GM12878 (cell line): ENCODE measurements at regions not wholly inside any gene's neighbourhood (a gene's known extent, or its start where the extent isn't known, plus 50 kb on each side); places are given as distances from the start of the nearest gene placed in this dataset.

Experiments used
- BACH1 ChIP-seq: fragments of 450-650 bp; IDR thresholded peaks from 2 replicates; pipeline ENCODE4 v1.6.1; 2017; ENCODE audit warnings: mild to moderate bottlenecking, borderline replicate concordance
- EZH2 ChIP-seq: IDR thresholded peaks from 2 replicates; pipeline ENCODE4 v1.6.1; 2012; ENCODE audit warnings: low read depth, mild to moderate bottlenecking, control low read depth, inconsistent platforms, low read length, borderline replicate concordance; ENCODE audit not compliant: control insufficient read depth
- JUND ChIP-seq: IDR thresholded peaks from 2 replicates; pipeline ENCODE4 v1.6.1; 2012; ENCODE audit warnings: low read depth, mild to moderate bottlenecking, low read length, improper control_type of control experiment, moderate library complexity
- POLR2A ChIP-seq: IDR thresholded peaks from 2 replicates; pipeline ENCODE4 v1.6.1; 2011; ENCODE audit warnings: low read depth, mild to moderate bottlenecking, low read length
- RAD21 ChIP-seq: IDR thresholded peaks from 2 replicates; pipeline ENCODE4 v1.6.1; 2011; ENCODE audit warnings: mild to moderate bottlenecking, low read depth, low read length, moderate library complexity; ENCODE audit not compliant: insufficient read depth
- RELA ChIP-seq: fragments of 450-650 bp; IDR thresholded peaks from 2 replicates; pipeline ENCODE4 v1.8.0; 2014; ENCODE audit warnings: borderline replicate concordance; ENCODE audit not compliant: partially characterized antibody
- TF ChIP-seq, protein P1 (sequence below): IDR thresholded peaks from 2 replicates; pipeline ENCODE4 v1.6.1; 2012; ENCODE audit warnings: low read depth, low read length, improper control_type of control experiment
- TF ChIP-seq, protein P2 (sequence below), 3 experiments: IDR thresholded peaks in 2 of 3; conservative IDR thresholded peaks in 1 of 3; 2 replicates each; pipeline ENCODE4 v1.5.1; 2011; ENCODE audit warnings: low read depth in 3 of 3, low read length in 3 of 3, mild to moderate bottlenecking in 3 of 3, control low read depth in 2 of 3, moderate library complexity in 2 of 3, inconsistent platforms in 1 of 3, mixed read lengths in 1 of 3; ENCODE audit not compliant: control insufficient read depth in 2 of 3, insufficient read depth in 1 of 3; ENCODE audit errors: extremely low read depth in 1 of 3

DNA sequence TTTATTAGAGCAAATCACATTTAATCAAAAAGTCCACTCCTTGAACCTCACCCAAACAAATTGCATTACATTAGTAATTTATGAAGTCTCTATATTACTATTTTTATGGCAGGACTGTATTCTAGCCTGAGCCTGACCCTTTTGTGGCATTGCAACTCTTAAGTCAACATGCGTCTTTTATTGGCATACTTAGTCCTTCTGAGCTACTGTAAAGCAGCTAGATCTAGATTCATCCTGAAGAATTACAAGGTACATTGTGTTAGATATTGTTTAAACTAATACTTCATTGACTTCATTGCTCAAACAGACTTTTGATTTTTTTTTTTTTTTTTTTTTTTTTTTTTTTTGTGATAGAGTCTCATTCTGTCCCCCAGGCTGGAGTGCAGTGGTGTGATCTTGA, 1842.5 kb upstream of the CDH9 start:
- TF ChIP-seq, protein P1, sequence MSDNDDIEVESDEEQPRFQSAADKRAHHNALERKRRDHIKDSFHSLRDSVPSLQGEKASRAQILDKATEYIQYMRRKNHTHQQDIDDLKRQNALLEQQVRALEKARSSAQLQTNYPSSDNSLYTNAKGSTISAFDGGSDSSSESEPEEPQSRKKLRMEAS: no peak
- no peak for TF ChIP-seq BACH1
- TF ChIP-seq, protein P2, sequence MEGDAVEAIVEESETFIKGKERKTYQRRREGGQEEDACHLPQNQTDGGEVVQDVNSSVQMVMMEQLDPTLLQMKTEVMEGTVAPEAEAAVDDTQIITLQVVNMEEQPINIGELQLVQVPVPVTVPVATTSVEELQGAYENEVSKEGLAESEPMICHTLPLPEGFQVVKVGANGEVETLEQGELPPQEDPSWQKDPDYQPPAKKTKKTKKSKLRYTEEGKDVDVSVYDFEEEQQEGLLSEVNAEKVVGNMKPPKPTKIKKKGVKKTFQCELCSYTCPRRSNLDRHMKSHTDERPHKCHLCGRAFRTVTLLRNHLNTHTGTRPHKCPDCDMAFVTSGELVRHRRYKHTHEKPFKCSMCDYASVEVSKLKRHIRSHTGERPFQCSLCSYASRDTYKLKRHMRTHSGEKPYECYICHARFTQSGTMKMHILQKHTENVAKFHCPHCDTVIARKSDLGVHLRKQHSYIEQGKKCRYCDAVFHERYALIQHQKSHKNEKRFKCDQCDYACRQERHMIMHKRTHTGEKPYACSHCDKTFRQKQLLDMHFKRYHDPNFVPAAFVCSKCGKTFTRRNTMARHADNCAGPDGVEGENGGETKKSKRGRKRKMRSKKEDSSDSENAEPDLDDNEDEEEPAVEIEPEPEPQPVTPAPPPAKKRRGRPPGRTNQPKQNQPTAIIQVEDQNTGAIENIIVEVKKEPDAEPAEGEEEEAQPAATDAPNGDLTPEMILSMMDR (IDR thresholded peaks at IDR 0.05 in 2 of 3, conservative IDR thresholded peaks at IDR 0.05 in 1 of 3; ENCODE audit: control insufficient read depth in 2 of 3, extremely low read depth in 1 of 3, insufficient read depth in 1 of 3, low read depth in 3 of 3, low read length in 3 of 3): no peak
- no peak for TF ChIP-seq EZH2
- TF ChIP-seq JUND: no peak
- TF ChIP-seq POLR2A: no peak
- TF ChIP-seq RAD21: no peak
- no peak for TF ChIP-seq RELA
